ENCODE measurements at regions not wholly inside any gene's neighbourhood (a gene's known extent, or its start where the extent isn't known, plus 50 kb on each side); places are given as distances from the start of the nearest gene placed in this dataset.

- no peaks in the 10 kb centered on the region for H3K27me3 ChIP-seq
- H3K27ac ChIP-seq: peak overlapping the region; percentile 86
- H3K9me3 ChIP-seq: no peaks in the 10 kb centered on the region
- H3K4me1 ChIP-seq (ENCODE audit: control insufficient read depth in 1 of 2, insufficient read depth in 1 of 2, low read depth in 1 of 2, low read length in 1 of 2): peaks cover 25 to 26% of the 10 kb centered on the region in 2 experiments
- H3K36me3 ChIP-seq: no peaks in the 10 kb centered on the region
- TF ChIP-seq, protein P1, sequence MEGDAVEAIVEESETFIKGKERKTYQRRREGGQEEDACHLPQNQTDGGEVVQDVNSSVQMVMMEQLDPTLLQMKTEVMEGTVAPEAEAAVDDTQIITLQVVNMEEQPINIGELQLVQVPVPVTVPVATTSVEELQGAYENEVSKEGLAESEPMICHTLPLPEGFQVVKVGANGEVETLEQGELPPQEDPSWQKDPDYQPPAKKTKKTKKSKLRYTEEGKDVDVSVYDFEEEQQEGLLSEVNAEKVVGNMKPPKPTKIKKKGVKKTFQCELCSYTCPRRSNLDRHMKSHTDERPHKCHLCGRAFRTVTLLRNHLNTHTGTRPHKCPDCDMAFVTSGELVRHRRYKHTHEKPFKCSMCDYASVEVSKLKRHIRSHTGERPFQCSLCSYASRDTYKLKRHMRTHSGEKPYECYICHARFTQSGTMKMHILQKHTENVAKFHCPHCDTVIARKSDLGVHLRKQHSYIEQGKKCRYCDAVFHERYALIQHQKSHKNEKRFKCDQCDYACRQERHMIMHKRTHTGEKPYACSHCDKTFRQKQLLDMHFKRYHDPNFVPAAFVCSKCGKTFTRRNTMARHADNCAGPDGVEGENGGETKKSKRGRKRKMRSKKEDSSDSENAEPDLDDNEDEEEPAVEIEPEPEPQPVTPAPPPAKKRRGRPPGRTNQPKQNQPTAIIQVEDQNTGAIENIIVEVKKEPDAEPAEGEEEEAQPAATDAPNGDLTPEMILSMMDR (IDR thresholded peaks at IDR 0.05): no peak
- H3K4me3 ChIP-seq (ENCODE audit: low read depth in 1 of 2, low read length in 1 of 2): peak overlapping the region; percentile 12 to 39
Observed at GRCh38 chr17:70314506-70314905, 145.2 kb downstream of the KCNJ2 start.

GRCh38 chr17:70317421-70317820 lies 148.1 kb downstream of the KCNJ2 start:
- H3K4me1 ChIP-seq (ENCODE audit: control insufficient read depth in 1 of 2, insufficient read depth in 1 of 2, low read depth in 1 of 2, low read length in 1 of 2): peaks cover 35 to 39% of the 10 kb centered on the region in 2 experiments
- H3K27ac ChIP-seq: no peak overlapping the region
- H3K27me3 ChIP-seq: no peaks in the 10 kb centered on the region
- TF ChIP-seq, protein P1 (IDR thresholded peaks at IDR 0.05): no peak
- no peaks in the 10 kb centered on the region for H3K36me3 ChIP-seq
- H3K4me3 ChIP-seq (ENCODE audit: low read depth in 1 of 2, low read length in 1 of 2): no peak overlapping the region
- no peaks in the 10 kb centered on the region for H3K9me3 ChIP-seq

DNA sequence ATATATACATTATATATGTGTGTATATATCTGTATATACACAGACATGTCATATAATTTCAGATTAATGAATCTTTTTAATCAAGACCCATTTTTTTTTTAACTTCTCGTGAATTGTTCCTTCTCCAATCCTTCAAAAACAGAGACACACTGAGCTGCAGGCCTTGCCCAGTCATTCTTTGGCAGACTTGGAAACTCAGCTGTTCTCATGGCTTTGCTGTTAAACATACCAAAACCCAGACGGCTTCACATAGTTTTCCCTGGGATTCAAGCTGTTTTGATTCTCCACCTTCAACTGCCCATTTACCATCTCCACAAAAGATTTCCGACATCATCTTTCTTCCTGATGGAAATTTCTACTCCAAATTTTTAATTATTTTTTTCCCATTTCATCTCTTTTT lies 148.7 kb downstream of the KCNJ2 start:
- TF ChIP-seq, protein P1 (IDR thresholded peaks at IDR 0.05): no peak
- H3K4me1 ChIP-seq (ENCODE audit: control insufficient read depth in 1 of 2, insufficient read depth in 1 of 2, low read depth in 1 of 2, low read length in 1 of 2): peaks cover 33 to 37% of the 10 kb centered on the region in 2 experiments
- no peak overlapping the region for H3K27ac ChIP-seq
- no peak overlapping the region for H3K4me3 ChIP-seq (ENCODE audit: low read depth in 1 of 2, low read length in 1 of 2)
- no peaks in the 10 kb centered on the region for H3K27me3 ChIP-seq
- H3K9me3 ChIP-seq: no peaks in the 10 kb centered on the region
- H3K36me3 ChIP-seq: no peaks in the 10 kb centered on the region

DNA sequence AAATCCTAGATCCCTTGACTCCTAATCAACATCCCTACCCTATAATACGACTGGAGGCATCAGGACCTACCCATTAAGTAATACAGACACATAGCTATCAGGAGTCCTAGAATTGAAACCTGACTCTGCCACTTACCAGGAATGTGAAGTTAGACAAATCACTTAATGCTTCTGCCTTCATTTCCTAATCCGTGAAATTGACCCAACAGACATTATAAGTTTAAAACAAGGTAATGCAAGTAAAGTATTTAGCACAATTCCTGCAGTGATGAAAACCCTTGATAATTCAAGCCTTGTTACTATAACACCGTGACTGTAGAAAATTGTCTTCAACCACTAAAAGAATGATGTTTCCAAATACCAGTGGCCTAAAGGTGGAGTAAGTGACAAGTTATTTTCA lies 150.2 kb downstream of the KCNJ2 start:
- H3K27me3 ChIP-seq: no peaks in the 10 kb centered on the region
- H3K4me3 ChIP-seq (ENCODE audit: low read depth in 1 of 2, low read length in 1 of 2): no peak overlapping the region
- no peaks in the 10 kb centered on the region for H3K36me3 ChIP-seq
- H3K4me1 ChIP-seq (ENCODE audit: control insufficient read depth in 1 of 2, insufficient read depth in 1 of 2, low read depth in 1 of 2, low read length in 1 of 2): peaks cover 19 to 23% of the 10 kb centered on the region in 2 experiments
- no peak overlapping the region for H3K27ac ChIP-seq
- TF ChIP-seq, protein P1 (IDR thresholded peaks at IDR 0.05): no peak
- H3K9me3 ChIP-seq: no peaks in the 10 kb centered on the region

DNA sequence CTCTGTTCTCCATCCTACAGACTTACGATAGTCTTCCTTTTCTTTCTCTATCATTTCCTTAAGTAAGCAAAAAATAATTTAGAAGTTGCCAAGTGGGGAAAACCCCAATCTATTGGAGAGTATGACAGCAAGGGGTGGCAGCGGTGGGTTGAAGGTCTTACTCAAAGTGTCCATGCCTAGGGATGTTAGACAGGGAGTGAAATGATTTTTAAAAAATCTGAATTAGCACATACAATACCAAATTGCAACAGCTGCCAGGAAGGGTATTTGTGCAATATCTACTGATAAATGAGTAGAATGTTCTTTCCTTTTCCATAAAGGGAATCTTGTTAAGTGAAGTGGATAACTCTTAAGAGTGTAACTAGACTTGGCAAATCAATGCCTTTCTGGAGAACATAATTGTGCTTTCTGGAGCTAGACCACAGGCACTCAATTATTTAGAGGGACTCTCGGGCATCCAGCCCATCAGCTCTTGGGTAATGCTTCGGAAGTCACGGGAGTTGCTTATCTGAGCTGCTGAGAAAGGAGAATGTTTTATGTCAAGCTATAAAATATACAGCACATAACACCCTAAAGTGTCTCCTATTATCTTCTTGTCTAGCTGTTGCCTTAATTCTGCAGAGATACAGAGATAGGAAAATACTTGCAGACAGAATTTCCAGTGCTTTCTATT lies 151.5 kb downstream of the KCNJ2 start:
- Histone ChIP-seq H3K36me3 (no peaks in the 10 kb centered on the region), H3K4me3 (ENCODE audit: low read depth in 1 of 2, low read length in 1 of 2) (peak overlapping the region in 1 of 2 experiments; percentile 28), H3K27me3 (no peaks in the 10 kb centered on the region), H3K27ac (peak overlapping the region; percentile 2), H3K9me3 (no peaks in the 10 kb centered on the region), H3K4me1 (ENCODE audit: control insufficient read depth in 1 of 2, insufficient read depth in 1 of 2, low read depth in 1 of 2, low read length in 1 of 2) (peaks cover 9 to 13% of the 10 kb centered on the region in 2 experiments)
- TF ChIP-seq, protein P1 (IDR thresholded peaks at IDR 0.05): no peak
